Activated T-cell treated with anti-CD3 and anti-CD28 coated beads, Interleukin-2, amount 50 U/mL, for 72 hours (primary cell): ENCODE measurements at regions not wholly inside any gene's neighbourhood (a gene's known extent, or its start where the extent isn't known, plus 50 kb on each side); places are given as distances from the start of the nearest gene placed in this dataset.
A peak's percentile ranks its signal among the peaks of the same experiment; 100 is the strongest.

Source experiments
- ATAC-seq, 2 donors: fragments of 150-1000 bp; cut with Tn5 transposase; replicated peaks in 1 of 2; 2 replicates each; pipeline ENCODE4 v1.10.0; 2021; ENCODE audit warnings: moderate library complexity in 2 of 2, mild to moderate bottlenecking in 1 of 2
- DNase-seq, 2 donors: peaks; one replicate each; pipeline ENCODE4 v3.0.0; 2021 to 2022; ENCODE audit warnings: mixed read lengths in 1 of 2
- H3K27ac Mint-ChIP-seq: one replicate; pipeline ENCODE4 v1.8.0; 2022; ENCODE audit warnings: mild to moderate bottlenecking, moderate library complexity, mixed read lengths
- H3K27me3 Mint-ChIP-seq: one replicate; pipeline ENCODE4 v1.8.0; 2022; ENCODE audit warnings: low read depth, mixed read lengths
- H3K36me3 Mint-ChIP-seq, 2 donors: one replicate each; pipeline ENCODE4 v1.8.0; 2022; ENCODE audit warnings: mixed read lengths in 2 of 2, mild to moderate bottlenecking in 1 of 2; ENCODE audit not compliant: insufficient read depth in 2 of 2
- H3K4me1 Mint-ChIP-seq: one replicate; pipeline ENCODE4 v1.8.0; 2022; ENCODE audit warnings: low read depth, mixed read lengths
- H3K4me3 Mint-ChIP-seq, 2 donors: one replicate each; pipeline ENCODE4 v1.8.0; 2022; ENCODE audit warnings: mild to moderate bottlenecking in 2 of 2, mixed read lengths in 2 of 2, moderate library complexity in 2 of 2
- H3K9me3 Mint-ChIP-seq, 2 donors: one replicate each; pipeline ENCODE4 v1.8.0; 2022; ENCODE audit warnings: mixed read lengths in 2 of 2

DNA sequence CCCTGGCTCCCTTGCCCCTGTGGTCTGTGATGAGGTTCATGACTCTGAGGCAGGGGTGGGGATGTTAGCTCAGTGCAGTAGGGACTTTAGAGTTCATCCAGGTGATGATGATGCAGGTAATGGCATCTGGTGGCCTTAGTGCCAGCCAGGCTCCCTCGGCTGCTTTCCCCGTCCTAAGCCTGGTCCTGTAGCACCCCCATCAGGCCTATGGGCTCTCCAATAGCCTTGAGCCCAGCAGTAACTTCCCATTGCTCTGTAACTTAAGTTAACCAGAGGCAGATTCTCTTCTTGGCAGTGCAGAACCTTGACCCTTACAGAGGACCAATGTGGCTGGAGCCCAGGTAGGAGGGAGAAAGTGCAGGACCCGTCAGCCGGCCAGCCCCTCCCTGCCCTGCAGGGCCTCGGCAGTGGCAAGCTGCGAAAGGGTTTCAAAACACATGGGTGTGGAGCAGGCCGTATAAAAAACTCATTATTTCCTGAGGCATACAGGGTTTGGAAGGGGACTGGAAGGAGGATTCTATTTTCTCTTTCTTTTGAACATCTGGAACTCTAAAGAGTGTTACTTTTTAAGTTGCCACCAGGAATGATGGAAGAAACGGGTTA lies 406.9 kb downstream of the CDH26 start:
- Mint-ChIP-seq H3K27me3 (no peaks in the 10 kb centered on the region), H3K4me1 (no peaks in the 10 kb centered on the region), H3K36me3 (no peaks in the 10 kb centered on the region), H3K4me3 (no peak overlapping the region), H3K9me3 (peaks cover 5 to 6% of the 10 kb centered on the region in 2 donors), H3K27ac (no peak overlapping the region)
- ATAC-seq (no peak), DNase-seq (no peak)

DNA sequence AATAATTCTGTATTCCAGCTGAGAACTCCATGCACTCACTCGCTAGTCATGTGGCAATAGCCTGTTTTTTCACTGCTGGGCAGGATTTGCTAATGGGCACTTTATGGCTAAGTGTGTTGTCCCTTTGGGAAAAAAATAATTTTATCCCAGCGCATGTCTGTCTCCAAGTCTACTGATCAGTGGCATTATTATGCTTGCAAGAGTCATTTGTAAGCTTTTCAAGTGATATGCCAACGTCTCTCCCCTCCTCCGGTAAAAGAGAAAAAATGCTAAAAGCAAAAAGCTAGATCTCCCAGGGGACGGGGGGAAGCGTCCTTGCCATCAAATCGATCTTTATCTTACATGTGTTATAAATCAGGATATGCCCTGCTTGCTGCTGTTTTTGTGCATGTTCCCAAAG lies 407.7 kb downstream of the CDH26 start:
- Mint-ChIP-seq H3K27ac (no peak overlapping the region), H3K27me3 (no peaks in the 10 kb centered on the region), H3K4me3 (no peak overlapping the region), H3K36me3 (no peaks in the 10 kb centered on the region), H3K9me3 (peaks cover 5 to 6% of the 10 kb centered on the region in 2 donors), H3K4me1 (no peaks in the 10 kb centered on the region)
- DNase-seq (no peak), ATAC-seq (no peak)

DNA sequence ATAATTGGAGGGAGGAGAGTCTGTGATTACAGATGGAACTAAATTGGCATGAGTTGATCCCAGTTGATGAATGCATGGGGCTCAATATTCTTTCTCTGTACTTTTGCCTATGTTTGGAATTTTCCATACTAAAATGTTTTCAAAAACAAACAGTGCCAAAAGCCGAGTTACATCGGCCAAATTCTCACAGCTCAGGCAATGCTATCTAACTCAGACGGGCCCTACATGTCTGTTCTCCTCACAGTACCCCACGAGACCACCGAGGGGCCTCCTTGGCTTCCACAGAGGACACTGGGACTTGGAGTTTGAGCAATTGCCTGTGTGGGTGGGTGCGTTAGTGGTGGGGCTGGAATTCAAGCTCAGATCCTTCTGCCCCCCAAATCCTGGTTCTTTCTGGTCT lies 413.2 kb downstream of the CDH26 start:
- H3K27me3 Mint-ChIP-seq: peaks cover 5% of the 10 kb centered on the region
- no peaks in the 10 kb centered on the region for H3K36me3 Mint-ChIP-seq
- no peaks in the 10 kb centered on the region for H3K4me1 Mint-ChIP-seq
- no peak overlapping the region for H3K27ac Mint-ChIP-seq
- DNase-seq (no peak), ATAC-seq (no peak)
- H3K4me3 Mint-ChIP-seq: no peak overlapping the region
- H3K9me3 Mint-ChIP-seq: peaks cover 5 to 6% of the 10 kb centered on the region in 2 donors

DNA sequence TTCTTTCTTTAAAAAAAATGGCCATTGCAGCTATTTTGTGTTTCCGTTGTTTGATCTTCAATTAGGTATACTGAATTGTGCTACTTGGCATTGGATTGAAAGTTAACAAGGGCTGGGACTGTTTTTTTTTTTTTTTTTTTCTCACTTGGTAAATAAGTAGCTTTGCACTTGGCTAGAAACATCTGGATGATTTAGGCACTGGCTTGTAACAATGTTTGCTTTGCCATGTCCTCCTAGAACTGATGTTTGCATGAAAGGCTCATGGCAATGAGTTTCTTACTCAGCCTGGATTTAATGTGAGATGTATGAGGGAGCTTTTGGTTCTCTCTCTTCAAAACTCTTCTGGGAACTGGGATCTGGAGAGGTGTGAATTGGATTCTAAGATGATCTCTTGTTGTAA lies 414.1 kb downstream of the CDH26 start:
- H3K4me3 Mint-ChIP-seq: no peak overlapping the region
- no peaks in the 10 kb centered on the region for H3K4me1 Mint-ChIP-seq
- ATAC-seq: no peak
- peaks cover 5% of the 10 kb centered on the region for H3K27me3 Mint-ChIP-seq
- peaks cover 5 to 6% of the 10 kb centered on the region in 2 donors for H3K9me3 Mint-ChIP-seq
- no peaks in the 10 kb centered on the region for H3K36me3 Mint-ChIP-seq
- H3K27ac Mint-ChIP-seq: no peak overlapping the region
- no peak for DNase-seq

DNA sequence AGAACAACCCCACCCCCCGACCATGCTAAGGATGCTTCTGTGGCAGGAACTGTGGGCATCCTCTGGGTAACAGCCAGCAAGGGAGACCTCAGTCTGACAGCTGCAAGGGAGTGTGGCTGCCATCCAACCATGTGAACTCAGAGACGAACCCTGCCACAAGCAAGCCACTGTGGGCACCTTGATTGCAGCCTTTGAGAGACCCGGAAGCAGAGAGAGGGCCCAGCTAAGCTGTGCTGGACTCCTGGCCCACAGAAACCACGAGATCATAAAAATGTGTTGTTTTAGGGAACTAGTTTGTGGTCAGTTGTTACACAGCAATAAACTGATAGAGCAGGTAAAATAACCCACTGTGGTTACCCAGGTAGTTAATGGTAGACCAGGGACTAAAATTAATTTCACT lies 414.6 kb downstream of the CDH26 start:
- no peaks in the 10 kb centered on the region for H3K4me1 Mint-ChIP-seq
- H3K4me3 Mint-ChIP-seq: no peak overlapping the region
- H3K9me3 Mint-ChIP-seq: peaks cover 5 to 6% of the 10 kb centered on the region in 2 donors
- DNase-seq (no peak), ATAC-seq (no peak)
- no peaks in the 10 kb centered on the region for H3K36me3 Mint-ChIP-seq
- H3K27ac Mint-ChIP-seq: no peak overlapping the region
- peaks cover 8% of the 10 kb centered on the region for H3K27me3 Mint-ChIP-seq

DNA sequence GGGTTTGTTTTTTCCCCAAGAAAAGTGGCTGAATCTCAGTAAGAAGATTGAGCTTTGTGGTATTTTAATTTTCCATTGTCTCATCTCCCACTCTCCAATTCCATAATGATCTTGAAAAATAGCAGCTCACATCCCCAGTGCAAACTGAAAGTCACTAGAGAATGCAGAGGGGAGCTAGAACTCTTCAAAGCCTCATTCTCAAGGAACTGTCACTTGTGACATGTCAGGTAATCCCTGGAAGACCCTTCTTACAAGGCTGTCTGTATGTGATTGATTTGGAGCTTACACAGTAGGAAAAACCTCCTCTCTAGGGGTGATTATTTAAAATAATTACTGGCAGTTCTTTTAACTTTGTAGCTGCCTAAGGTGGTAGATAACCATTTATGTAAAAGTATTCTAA lies 420.4 kb downstream of the CDH26 start:
- H3K27ac Mint-ChIP-seq: no peak overlapping the region
- peaks cover 2 to 4% of the 10 kb centered on the region in 2 donors for H3K9me3 Mint-ChIP-seq
- no peak for ATAC-seq
- no peaks in the 10 kb centered on the region for H3K4me1 Mint-ChIP-seq
- H3K36me3 Mint-ChIP-seq: peaks cover 0 to 1% of the 10 kb centered on the region in 2 donors
- DNase-seq: no peak
- H3K27me3 Mint-ChIP-seq: peaks cover 10% of the 10 kb centered on the region
- no peak overlapping the region for H3K4me3 Mint-ChIP-seq

DNA sequence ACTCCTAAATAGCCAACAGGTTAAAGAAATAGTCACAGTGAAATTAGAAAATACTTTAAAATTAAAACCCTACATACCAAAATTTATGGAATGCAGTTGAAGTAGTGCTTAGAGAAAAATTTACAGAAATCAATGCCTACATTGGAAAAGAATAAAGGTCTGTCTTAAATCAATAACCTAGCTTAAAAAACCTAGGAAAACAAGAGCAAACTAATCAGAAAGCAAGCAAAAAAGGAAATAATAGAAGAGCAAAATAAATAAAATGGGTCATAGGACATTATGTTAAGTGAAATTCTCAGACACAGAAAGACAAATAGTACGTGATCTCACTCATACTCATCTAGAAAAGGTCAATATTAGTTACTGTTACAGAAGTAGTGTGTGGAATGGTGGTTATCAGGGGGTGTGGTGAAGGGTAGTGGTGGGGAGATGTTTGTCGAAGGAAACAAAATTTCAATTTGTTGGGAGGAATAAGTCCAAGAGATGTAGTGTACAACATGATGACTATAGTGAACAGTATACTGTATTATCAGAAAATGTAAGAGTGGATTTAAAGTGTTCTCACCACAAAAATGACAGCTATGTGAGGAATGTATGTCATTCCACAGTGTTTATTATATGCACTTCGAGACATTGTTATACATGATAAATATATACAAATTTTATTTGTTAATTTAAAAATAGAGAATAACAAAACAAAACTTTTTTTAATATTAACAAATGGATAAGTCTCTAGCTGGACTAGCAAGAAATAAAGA lies 423.6 kb downstream of the CDH26 start:
- Mint-ChIP-seq H3K27me3 (peaks cover 7% of the 10 kb centered on the region), H3K36me3 (peaks cover 0 to 1% of the 10 kb centered on the region in 2 donors), H3K27ac (no peak overlapping the region), H3K9me3 (peaks cover 2 to 4% of the 10 kb centered on the region in 2 donors), H3K4me3 (no peak overlapping the region), H3K4me1 (no peaks in the 10 kb centered on the region)
- DNase-seq (no peak), ATAC-seq (no peak)

DNA sequence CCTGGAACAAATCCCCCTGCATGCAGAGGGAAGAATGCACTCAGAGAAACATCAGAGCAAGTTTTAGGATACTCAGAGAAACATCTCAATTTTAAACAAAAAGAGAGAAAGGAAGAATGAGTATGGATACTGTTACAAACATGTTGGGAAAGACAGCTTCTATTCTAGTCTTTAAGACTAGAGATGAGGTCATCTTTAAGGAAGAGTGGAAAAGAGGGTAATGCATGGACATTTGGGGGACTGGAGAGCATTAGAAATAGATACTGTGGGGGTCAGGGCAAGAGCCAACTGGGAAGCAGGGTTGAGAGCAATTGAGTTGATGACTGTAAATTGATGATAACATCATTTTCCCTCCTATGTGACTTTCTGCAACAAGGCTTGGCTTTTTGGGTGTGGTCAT lies 431.2 kb downstream of the CDH26 start:
- Mint-ChIP-seq H3K9me3 (no peaks in the 10 kb centered on the region), H3K4me1 (no peaks in the 10 kb centered on the region), H3K36me3 (no peaks in the 10 kb centered on the region), H3K27ac (no peak overlapping the region), H3K27me3 (no peaks in the 10 kb centered on the region), H3K4me3 (no peak overlapping the region)
- no peak for ATAC-seq
- no peak for DNase-seq

DNA sequence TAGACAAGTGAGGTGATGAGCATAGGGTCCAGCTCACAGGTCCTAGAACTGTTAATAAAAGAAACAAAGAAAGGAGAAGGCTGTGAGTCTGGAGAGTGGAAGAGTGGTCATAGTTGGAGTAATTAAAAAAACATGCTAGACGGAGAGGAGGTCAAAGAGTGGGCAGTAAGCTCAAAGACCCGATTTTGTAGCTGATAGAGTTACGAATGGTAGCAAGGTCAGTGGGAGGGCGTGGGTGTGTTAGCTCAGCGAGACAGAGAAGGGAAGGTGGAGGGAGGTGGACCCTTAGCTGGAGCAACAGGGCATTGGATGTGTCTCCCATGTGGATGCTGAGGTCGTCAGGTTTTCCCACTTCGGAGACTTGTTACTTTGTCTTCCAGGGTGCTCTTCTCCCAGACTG lies 431.7 kb downstream of the CDH26 start:
- ATAC-seq (no peak), DNase-seq (no peak)
- no peaks in the 10 kb centered on the region for H3K9me3 Mint-ChIP-seq
- H3K27ac Mint-ChIP-seq: no peak overlapping the region
- H3K4me3 Mint-ChIP-seq: no peak overlapping the region
- H3K36me3 Mint-ChIP-seq: no peaks in the 10 kb centered on the region
- no peaks in the 10 kb centered on the region for H3K4me1 Mint-ChIP-seq
- no peaks in the 10 kb centered on the region for H3K27me3 Mint-ChIP-seq

DNA sequence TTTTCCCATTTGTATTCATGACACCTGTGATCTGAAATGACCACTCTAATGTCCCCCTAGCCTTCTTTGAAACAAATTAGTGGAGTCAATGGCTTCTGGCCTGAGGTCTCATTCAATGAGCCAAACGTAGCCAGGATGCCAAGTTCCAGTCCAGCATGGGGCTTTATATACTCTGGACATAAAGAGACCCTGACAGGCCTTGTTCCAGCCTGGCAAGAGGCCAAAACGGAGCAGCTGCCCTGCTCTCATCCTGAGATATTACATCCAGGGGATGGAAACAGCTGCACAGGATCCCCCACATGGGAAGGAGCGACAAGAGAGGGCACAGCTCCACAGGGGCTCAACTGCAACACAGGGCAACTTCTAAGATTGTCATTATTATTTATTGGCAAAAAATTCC lies 437.8 kb downstream of the CDH26 start:
- H3K27me3 Mint-ChIP-seq: no peaks in the 10 kb centered on the region
- peaks cover 0 to 1% of the 10 kb centered on the region in 2 donors for H3K36me3 Mint-ChIP-seq
- H3K4me1 Mint-ChIP-seq: no peaks in the 10 kb centered on the region
- DNase-seq: no peak
- no peak for ATAC-seq
- no peak overlapping the region for H3K27ac Mint-ChIP-seq
- H3K4me3 Mint-ChIP-seq: no peak overlapping the region
- peaks cover 1 to 3% of the 10 kb centered on the region in 2 donors for H3K9me3 Mint-ChIP-seq

DNA sequence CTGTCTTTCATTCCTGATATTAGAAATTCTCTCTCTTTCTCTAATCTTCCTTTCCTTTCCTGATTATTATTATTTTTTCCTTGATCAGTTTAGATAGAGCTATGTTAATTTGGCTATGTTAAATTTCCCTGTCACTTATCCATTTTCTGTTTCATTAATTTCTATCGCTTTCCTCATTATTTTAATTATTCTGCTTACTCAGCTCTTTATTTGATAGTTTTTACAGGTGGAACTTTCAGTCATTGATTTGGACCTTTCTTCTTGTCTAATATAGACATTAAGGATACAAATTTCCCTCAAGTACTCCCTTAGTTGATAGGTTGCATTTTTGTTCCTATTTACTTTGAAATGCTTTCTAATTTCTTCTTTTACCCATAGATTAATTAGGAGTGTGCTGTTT lies 442.3 kb downstream of the CDH26 start:
- Mint-ChIP-seq H3K4me3 (no peak overlapping the region), H3K36me3 (peaks cover 0 to 1% of the 10 kb centered on the region in 2 donors), H3K4me1 (no peaks in the 10 kb centered on the region), H3K27ac (no peak overlapping the region), H3K9me3 (peaks cover 1 to 3% of the 10 kb centered on the region in 2 donors), H3K27me3 (no peaks in the 10 kb centered on the region)
- DNase-seq: no peak
- no peak for ATAC-seq

DNA sequence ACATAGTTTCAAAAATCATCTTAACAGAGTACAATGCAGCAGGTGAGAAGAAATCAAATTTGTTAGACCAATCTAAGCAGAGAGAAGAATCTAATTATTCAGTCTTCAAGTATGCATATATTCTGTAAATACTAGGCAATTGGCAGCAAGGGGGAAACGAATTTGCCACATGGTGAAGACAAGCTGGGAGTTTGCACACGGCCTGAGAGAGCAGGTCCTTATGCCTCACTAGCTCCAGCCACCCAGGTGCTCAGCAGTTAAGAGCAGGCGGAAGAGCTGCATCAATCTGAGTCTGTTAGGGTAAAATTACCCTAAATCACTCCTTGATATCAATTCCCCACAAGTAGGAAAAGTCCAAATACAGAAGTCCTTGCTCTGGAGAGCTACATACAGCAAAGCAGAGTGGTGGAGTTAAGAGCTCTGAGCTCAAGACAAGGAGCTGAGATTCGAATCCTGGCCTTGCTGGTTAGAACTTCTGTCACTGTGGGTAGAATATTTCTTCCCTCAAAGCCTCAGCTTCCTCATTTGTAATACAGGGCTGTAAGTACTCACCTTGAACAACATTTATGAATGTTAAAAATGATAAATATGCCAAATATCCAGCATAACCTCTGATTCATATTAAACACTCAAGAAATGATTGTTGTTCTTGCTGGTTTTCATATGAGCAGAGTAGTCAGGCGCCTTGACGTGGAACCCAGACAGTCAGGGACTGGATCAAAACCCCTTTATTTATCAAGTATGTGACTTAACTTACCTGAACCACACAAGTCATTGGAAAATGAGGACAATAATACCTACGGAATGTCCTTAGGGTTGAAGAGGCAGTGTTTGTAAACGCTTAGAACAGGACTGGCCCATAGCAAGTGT lies 444.2 kb downstream of the CDH26 start:
- Mint-ChIP-seq H3K4me3 (no peak overlapping the region), H3K36me3 (peaks cover 0 to 1% of the 10 kb centered on the region in 2 donors), H3K27ac (no peak overlapping the region), H3K4me1 (no peaks in the 10 kb centered on the region), H3K27me3 (peaks cover 6% of the 10 kb centered on the region), H3K9me3 (peaks cover 1 to 4% of the 10 kb centered on the region in 2 donors)
- no peak for ATAC-seq
- no peak for DNase-seq

DNA sequence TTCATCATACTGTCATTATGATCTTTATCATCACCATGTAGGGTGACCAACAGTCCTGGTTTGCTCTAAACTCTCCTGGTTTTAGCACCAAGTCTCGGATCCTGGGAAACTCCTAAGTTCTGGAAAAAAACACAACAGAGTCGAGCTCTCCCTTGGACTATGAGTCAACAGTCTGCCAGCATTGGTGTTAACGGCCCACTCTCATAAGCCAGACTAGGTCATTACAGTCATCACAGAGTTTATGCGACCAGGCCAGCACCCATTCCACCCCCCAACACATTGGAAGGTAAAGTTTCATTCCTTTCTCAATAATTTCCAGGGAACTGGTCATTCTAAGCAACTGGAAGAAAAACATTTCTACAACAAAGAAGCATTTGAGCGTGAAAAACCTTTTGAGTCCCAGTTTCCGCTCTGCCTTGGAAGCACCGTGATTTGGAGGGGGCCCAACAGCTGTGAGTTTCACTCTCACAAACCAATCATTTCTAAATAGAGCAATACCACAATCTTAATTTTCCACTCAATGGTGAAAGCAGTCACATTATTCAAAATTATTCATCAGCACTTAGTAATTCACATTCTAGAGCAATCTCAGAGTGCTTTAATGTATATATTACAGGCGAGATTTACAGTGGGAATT lies 445.0 kb downstream of the CDH26 start:
- H3K36me3 Mint-ChIP-seq: peaks cover 0 to 1% of the 10 kb centered on the region in 2 donors
- no peaks in the 10 kb centered on the region for H3K4me1 Mint-ChIP-seq
- DNase-seq (no peak), ATAC-seq (peak in 1 of 2 donors; percentile 41)
- peaks cover 10% of the 10 kb centered on the region for H3K27me3 Mint-ChIP-seq
- no peak overlapping the region for H3K27ac Mint-ChIP-seq
- peaks cover 1 to 7% of the 10 kb centered on the region in 2 donors for H3K9me3 Mint-ChIP-seq
- H3K4me3 Mint-ChIP-seq: no peak overlapping the region
